BLaER1 (cell line): ENCODE measurements at regions not wholly inside any gene's neighbourhood (a gene's known extent, or its start where the extent isn't known, plus 50 kb on each side); places are given as distances from the start of the nearest gene placed in this dataset.
A peak's percentile ranks its signal among the peaks of the same experiment; 100 is the strongest.
"Not testable (repeated sequence)": the region's sequence is repeated elsewhere in the genome, so short reads cannot be mapped to it uniquely, and the experiment has no call there.

Experiments
- H3K27ac ChIP-seq: shearing (Covaris generic); formaldehyde crosslinking; 2 replicates; pipeline ENCODE4 v1.8.1; 2022
- H3K27me3 ChIP-seq: shearing (Covaris generic); formaldehyde crosslinking; 2 replicates; pipeline ENCODE4 v1.8.1; 2022
- H3K36me3 ChIP-seq: shearing (Covaris generic); formaldehyde crosslinking; 2 replicates; pipeline ENCODE4 v1.8.1; 2022
- H3K4me1 ChIP-seq: shearing (Covaris generic); formaldehyde crosslinking; 2 replicates; pipeline ENCODE4 v1.8.1; 2022
- H3K4me2 ChIP-seq: shearing (Covaris generic); formaldehyde crosslinking; 2 replicates; pipeline ENCODE4 v1.8.1; 2022
- H3K4me3 ChIP-seq: shearing (Covaris generic); formaldehyde crosslinking; 2 replicates; pipeline ENCODE4 v1.8.1; 2022
- H3K9ac ChIP-seq: shearing (Covaris generic); formaldehyde crosslinking; 2 replicates; pipeline ENCODE4 v1.8.1; 2022
- H3K9me3 ChIP-seq: shearing (Covaris generic); formaldehyde crosslinking; 2 replicates; pipeline ENCODE4 v1.8.1; 2022
- H4K20me1 ChIP-seq: shearing (Covaris generic); formaldehyde crosslinking; 2 replicates; pipeline ENCODE4 v1.8.1; 2022
- Cebpa-rat ChIP-seq: shearing (Covaris generic); IDR thresholded peaks from 2 replicates; pipeline ENCODE4 v1.8.1; 2022

DNA sequence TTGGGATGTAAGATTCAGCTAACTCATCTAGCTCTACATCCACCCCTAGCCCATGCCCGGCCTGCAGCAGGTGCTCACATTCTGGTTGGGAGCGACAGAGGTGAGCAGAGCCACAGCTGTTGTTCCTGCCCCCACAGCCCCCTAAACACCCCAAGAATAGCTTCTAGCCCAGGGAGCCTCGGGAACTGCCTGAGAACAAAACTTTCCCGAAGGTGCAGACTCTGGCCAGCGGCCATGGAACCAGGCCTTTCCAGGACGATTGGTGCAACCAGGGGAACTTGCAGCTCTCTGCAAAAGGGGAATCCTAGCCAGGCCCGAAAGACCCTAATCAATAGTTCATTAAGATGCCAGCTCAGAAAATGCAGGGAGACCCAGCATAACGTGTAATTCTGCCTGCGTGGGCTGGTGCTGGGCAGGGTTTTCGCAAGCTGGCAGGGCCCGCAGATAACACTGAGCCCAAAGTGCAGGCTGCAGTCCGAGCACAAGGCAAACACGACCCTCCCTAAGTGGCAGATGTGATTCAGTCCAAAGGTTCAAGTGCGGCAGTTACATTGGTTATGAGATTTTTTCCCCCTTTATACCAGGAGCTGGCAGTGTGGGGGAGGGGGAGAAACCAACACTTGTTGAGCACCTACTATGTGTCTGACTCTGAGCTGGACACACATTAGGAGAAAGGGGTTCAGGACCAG is 122.5 kb upstream of the MAP1LC3B2 start:
- no peaks in the 10 kb centered on the region for H3K36me3 ChIP-seq
- H3K9ac ChIP-seq, result no peak overlapping the region
- no peak overlapping the region for H3K4me3 ChIP-seq
- H4K20me1 ChIP-seq, result no peaks in the 10 kb centered on the region
- peaks cover 32% of the 10 kb centered on the region for H3K4me1 ChIP-seq
- peaks cover 10% of the 10 kb centered on the region; the same call in 1 of the 2 replicates for H3K9me3 ChIP-seq
- H3K27me3 ChIP-seq, result no peaks in the 10 kb centered on the region
- no peak overlapping the region for H3K27ac ChIP-seq
- no peak for TF ChIP-seq Cebpa-rat
- H3K4me2 ChIP-seq, result no peak overlapping the region

- Histone ChIP-seq H3K4me2 (no peak overlapping the region), H3K4me1 (peaks cover 25% of the 10 kb centered on the region; the same call in 1 of the 2 replicates), H3K27me3 (no peaks in the 10 kb centered on the region), H3K9ac (no peak overlapping the region), H4K20me1 (no peaks in the 10 kb centered on the region), H3K9me3 (no peaks in the 10 kb centered on the region), H3K36me3 (no peaks in the 10 kb centered on the region), H3K4me3 (no peak overlapping the region), H3K27ac (no peak overlapping the region)
- no peak for TF ChIP-seq Cebpa-rat
Observed at GRCh38 chr12:116441292-116441691, 117.9 kb upstream of the MAP1LC3B2 start.

DNA sequence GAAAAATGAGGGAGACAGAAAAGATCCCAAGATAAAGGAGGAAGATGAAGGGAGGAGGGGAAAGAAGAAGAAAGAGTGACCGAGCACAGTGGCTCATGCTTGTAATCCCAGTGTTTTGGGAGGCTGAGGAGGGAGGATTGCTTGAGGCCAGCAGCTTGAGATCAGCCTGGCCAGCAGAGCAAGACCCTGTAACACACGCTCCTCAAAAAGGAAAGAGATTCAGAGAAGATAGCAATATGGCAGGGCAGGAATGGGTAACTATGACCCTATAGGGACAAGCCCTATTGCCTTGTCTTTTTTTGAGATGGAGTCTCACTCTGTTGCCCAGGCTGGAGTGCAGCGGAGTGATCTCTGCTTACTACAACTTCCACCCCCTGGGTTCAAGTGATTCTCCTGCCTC is 116.9 kb upstream of the MAP1LC3B2 start:
- Histone ChIP-seq H3K4me2 (no peak overlapping the region), H3K9me3 (no peaks in the 10 kb centered on the region), H3K27ac (no peak overlapping the region), H3K36me3 (no peaks in the 10 kb centered on the region), H3K27me3 (no peaks in the 10 kb centered on the region), H3K4me3 (no peak overlapping the region), H4K20me1 (no peaks in the 10 kb centered on the region), H3K4me1 (peaks cover 25% of the 10 kb centered on the region; the same call in 1 of the 2 replicates), H3K9ac (no peak overlapping the region)
- TF ChIP-seq Cebpa-rat, result no peak

- no peak overlapping the region for H3K9ac ChIP-seq
- no peak overlapping the region for H3K27ac ChIP-seq
- no peaks in the 10 kb centered on the region for H4K20me1 ChIP-seq
- no peak for TF ChIP-seq Cebpa-rat
- no peaks in the 10 kb centered on the region for H3K36me3 ChIP-seq
- no peak overlapping the region for H3K4me2 ChIP-seq
- H3K27me3 ChIP-seq, result no peaks in the 10 kb centered on the region
- H3K4me1 ChIP-seq, result peaks cover 25% of the 10 kb centered on the region; the same call in 1 of the 2 replicates
- H3K9me3 ChIP-seq, result no peaks in the 10 kb centered on the region
- H3K4me3 ChIP-seq, result no peak overlapping the region
Observed at GRCh38 chr12:116442946-116443345, 116.2 kb upstream of the MAP1LC3B2 start.

DNA sequence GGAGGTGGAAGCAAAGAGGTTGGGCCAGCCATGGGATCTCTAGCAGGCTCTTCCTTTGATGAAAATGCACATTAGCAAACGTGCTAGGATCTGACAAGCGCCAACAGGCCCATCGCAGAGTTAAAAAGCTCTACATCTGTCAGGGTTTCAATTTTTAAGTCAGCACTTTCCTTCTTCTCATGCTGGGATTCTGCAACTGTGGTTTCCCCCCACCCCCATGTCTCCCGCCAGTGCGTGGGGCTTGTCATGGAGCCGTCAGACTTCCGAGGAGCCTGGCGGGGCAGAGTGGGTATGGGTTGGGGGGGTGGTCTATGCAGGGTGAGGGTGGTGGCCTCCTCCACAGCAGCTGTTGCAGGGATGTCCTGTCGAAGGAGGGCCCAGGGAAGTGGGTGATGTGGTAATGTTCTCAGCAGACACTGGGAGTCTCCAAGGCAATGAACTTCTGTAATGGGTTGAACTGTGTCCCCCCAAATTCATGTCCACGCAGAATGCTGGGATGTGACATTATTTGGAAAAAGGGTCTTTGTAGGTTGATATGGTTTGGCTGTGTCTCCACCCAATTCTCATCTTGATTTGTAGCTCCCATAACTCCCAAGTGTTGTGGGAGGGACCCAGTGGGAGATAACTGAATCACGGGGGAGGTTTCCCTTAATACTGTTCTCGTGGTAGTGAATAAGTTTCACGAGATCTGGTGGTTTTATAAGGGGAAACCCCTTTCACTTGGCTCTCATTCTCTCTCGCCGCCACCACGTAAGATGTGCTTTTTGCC is 115.2 kb upstream of the MAP1LC3B2 start:
- Histone ChIP-seq H3K9me3 (no peaks in the 10 kb centered on the region), H3K4me3 (no peak overlapping the region), H3K9ac (no peak overlapping the region)

DNA sequence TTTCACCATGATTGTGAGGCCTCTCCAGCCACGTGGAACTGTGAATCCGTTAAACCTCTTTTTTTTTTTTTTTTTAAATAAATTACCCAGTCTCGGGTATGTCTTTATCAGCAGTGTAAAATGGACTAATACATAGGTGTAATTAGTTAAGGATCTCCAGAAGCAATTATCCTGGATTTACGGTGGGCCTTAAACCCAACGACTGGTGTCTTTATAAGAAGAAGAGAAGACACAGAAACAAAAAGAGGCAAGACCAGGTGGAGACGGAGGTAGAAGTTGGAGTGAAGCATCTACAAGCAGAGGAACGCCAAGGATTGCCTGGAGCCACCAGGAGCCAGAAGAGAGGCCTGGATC is 114.6 kb upstream of the MAP1LC3B2 start:
- no peak overlapping the region for H3K4me2 ChIP-seq
- H3K4me1 ChIP-seq, result peaks cover 25% of the 10 kb centered on the region; the same call in 1 of the 2 replicates
- H4K20me1 ChIP-seq, result no peaks in the 10 kb centered on the region
- no peaks in the 10 kb centered on the region for H3K9me3 ChIP-seq
- no peak overlapping the region for H3K9ac ChIP-seq
- no peaks in the 10 kb centered on the region for H3K36me3 ChIP-seq
- no peak overlapping the region for H3K27ac ChIP-seq
- TF ChIP-seq Cebpa-rat, result no peak
- H3K27me3 ChIP-seq, result no peaks in the 10 kb centered on the region
- no peak overlapping the region for H3K4me3 ChIP-seq

More for the DNA sequence above, 115.2 kb upstream of the MAP1LC3B2 start:
- no peaks in the 10 kb centered on the region for H3K36me3 ChIP-seq
- H3K4me2 ChIP-seq, result no peak overlapping the region
- no peaks in the 10 kb centered on the region for H3K27me3 ChIP-seq
- H3K4me1 ChIP-seq, result peaks cover 25% of the 10 kb centered on the region; the same call in 1 of the 2 replicates
- no peaks in the 10 kb centered on the region for H4K20me1 ChIP-seq
- H3K27ac ChIP-seq, result no peak overlapping the region
- TF ChIP-seq Cebpa-rat, result no peak

- Histone ChIP-seq H3K4me1 (peaks cover 22% of the 10 kb centered on the region), H3K27me3 (no peaks in the 10 kb centered on the region), H3K4me2 (no peak overlapping the region), H3K36me3 (no peaks in the 10 kb centered on the region), H3K27ac (no peak overlapping the region), H3K4me3 (no peak overlapping the region), H3K9ac (no peak overlapping the region), H4K20me1 (no peaks in the 10 kb centered on the region), H3K9me3 (0 out of 2 replicates have a peak, but pooled peaks cover 6% of the 10 kb centered on the region)
- TF ChIP-seq Cebpa-rat, result no peak
Observed at GRCh38 chr12:116448165-116448739, 110.9 kb upstream of the MAP1LC3B2 start.

GRCh38 chr12:116450406-116450910 is 108.7 kb upstream of the MAP1LC3B2 start:
- Histone ChIP-seq H3K4me3 (no peak overlapping the region), H3K4me2 (no peak overlapping the region), H3K27ac (no peak overlapping the region), H4K20me1 (no peaks in the 10 kb centered on the region), H3K4me1 (peaks cover 11% of the 10 kb centered on the region), H3K9ac (no peak overlapping the region), H3K9me3 (0 out of 2 replicates have a peak, but pooled peaks cover 6% of the 10 kb centered on the region), H3K36me3 (no peaks in the 10 kb centered on the region), H3K27me3 (no peaks in the 10 kb centered on the region)
- no peak for TF ChIP-seq Cebpa-rat

DNA sequence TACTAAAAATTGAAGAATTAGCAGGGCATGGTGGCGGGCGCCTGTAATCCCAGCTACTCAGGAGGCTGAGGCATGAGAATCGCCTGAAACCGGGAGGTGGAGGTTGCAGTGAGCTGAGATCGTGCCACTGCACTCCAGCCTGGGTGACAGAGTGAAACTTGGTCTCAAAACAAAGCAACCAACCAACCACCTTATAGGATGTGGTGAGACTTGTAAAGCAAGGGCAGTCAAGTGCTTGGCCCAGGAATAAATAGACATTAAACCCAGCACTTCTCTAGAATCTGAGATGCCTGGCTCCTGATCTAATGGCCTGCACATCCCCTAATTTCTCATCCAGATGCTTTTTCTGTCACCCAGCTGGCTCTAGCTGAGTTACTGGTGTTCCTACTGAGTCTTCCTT is 106.2 kb upstream of the MAP1LC3B2 start:
- peaks cover 11% of the 10 kb centered on the region for H3K4me1 ChIP-seq
- H4K20me1 ChIP-seq, H3K9ac ChIP-seq, H3K27ac ChIP-seq, H3K9me3 ChIP-seq, H3K36me3 ChIP-seq, H3K4me3 ChIP-seq, H3K27me3 ChIP-seq: not testable (repeated sequence)
- H3K4me2 ChIP-seq, result peak overlapping the region; percentile 8

GRCh38 chr12:116453631-116454030 is 105.5 kb upstream of the MAP1LC3B2 start:
- H3K36me3 ChIP-seq, result no peaks in the 10 kb centered on the region
- H3K9me3 ChIP-seq, result 0 out of 2 replicates have a peak, but pooled peaks cover 6% of the 10 kb centered on the region
- TF ChIP-seq Cebpa-rat, result no peak
- H4K20me1 ChIP-seq, result no peaks in the 10 kb centered on the region
- H3K9ac ChIP-seq, result no peak overlapping the region
- H3K4me1 ChIP-seq, result peaks cover 12% of the 10 kb centered on the region
- no peak overlapping the region for H3K27ac ChIP-seq
- H3K4me3 ChIP-seq, result no peak overlapping the region
- peak overlapping the region; percentile 8; the same call in 1 of the 2 replicates for H3K4me2 ChIP-seq
- no peaks in the 10 kb centered on the region for H3K27me3 ChIP-seq
